ENCODE measurements at regions not wholly inside any gene's neighbourhood (a gene's known extent, or its start where the extent isn't known, plus 50 kb on each side); places are given as distances from the start of the nearest gene placed in this dataset.

DNA sequence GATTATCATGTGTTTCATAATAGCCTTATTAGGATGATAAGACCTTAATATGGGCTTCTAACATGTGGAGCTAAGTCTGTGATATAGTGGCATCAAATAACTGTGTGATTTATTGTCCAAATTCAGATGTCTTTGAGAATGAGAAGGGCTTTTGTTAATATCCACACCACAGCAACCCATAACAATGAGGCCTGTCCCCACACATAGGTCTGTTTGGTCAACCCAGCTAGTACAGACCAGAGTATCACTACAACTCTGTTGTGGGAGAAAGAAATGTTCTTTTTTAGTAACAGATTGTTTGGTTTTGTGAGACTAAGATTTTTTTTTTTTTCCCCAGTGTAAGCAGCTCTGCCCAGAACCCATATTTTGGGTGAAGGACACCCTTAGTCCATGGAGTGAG, 439.2 kb downstream of the PIK3C3 start:
- TF ChIP-seq, protein P1, sequence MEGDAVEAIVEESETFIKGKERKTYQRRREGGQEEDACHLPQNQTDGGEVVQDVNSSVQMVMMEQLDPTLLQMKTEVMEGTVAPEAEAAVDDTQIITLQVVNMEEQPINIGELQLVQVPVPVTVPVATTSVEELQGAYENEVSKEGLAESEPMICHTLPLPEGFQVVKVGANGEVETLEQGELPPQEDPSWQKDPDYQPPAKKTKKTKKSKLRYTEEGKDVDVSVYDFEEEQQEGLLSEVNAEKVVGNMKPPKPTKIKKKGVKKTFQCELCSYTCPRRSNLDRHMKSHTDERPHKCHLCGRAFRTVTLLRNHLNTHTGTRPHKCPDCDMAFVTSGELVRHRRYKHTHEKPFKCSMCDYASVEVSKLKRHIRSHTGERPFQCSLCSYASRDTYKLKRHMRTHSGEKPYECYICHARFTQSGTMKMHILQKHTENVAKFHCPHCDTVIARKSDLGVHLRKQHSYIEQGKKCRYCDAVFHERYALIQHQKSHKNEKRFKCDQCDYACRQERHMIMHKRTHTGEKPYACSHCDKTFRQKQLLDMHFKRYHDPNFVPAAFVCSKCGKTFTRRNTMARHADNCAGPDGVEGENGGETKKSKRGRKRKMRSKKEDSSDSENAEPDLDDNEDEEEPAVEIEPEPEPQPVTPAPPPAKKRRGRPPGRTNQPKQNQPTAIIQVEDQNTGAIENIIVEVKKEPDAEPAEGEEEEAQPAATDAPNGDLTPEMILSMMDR (IDR thresholded peaks at IDR 0.05): no peak
- TF ChIP-seq POLR2A (IDR thresholded peaks at IDR 0.05): no peak
- TF ChIP-seq POLR2AphosphoS5 (IDR thresholded peaks at IDR 0.05): no peak
- TF ChIP-seq EP300 (IDR thresholded peaks at IDR 0.05): no peak

Data from upper lobe of left lung (tissue), 4 donors.